Adrenal gland (tissue), 9 donors: ENCODE measurements at regions not wholly inside any gene's neighbourhood (a gene's known extent, or its start where the extent isn't known, plus 50 kb on each side); places are given as distances from the start of the nearest gene placed in this dataset.

Source experiments
- DNase-seq, 7 donors: peaks; one replicate each; pipeline ENCODE4 v3.0.0-alpha.2; 2019 to 2020
- H3K27ac ChIP-seq, 5 donors: fragments of 200-600 bp; sonication (generic) in 4 of 5; 1 replicate in 3 of 5; 2 replicates in 2 of 5; pipeline versions ENCODE4 v1.5.1 to v1.8.0; 2016 to 2020; ENCODE audit warnings: mild to moderate bottlenecking in 1 of 5
- H3K27me3 ChIP-seq: fragments of 200-600 bp; 2 replicates; pipeline ENCODE4 v1.8.0; 2021
- H3K36me3 ChIP-seq, 2 donors: fragments of 200-600 bp; replicated peaks in 1 of 2; 1 replicate in 1 of 2; 2 replicates in 1 of 2; pipeline versions ENCODE4 v1.5.1 to v1.8.0; 2018 to 2022
- H3K4me1 ChIP-seq, 2 donors: fragments of 200-600 bp; replicated peaks in 1 of 2; 1 replicate in 1 of 2; 2 replicates in 1 of 2; pipeline versions ENCODE4 v1.5.1 to v1.8.0; 2018 to 2021
- H3K4me3 ChIP-seq, 4 donors: fragments of 200-600 bp; sonication (generic) in 3 of 4; one replicate each; pipeline ENCODE4 v1.5.1; 2016 to 2018
- H3K9me3 ChIP-seq, 3 donors: fragments of 200-600 bp; sonication (generic) in 1 of 3; replicated peaks in 1 of 3; 1 replicate in 2 of 3; 2 replicates in 1 of 3; pipeline versions ENCODE4 v1.5.1 to v1.8.0; 2016 to 2021
- CTCF ChIP-seq, 6 experiments: fragments of 450-650 bp in 4 of 6; fragments of 200-600 bp in 2 of 6; sonication (generic) in 1 of 6; IDR thresholded peaks; 1 replicate in 5 of 6; 2 replicates in 1 of 6; pipeline versions ENCODE4 v1.5.1 to v1.8.0; 2016 to 2021; ENCODE audit warnings: antibody characterized with exemption in 6 of 6, mild to moderate bottlenecking in 2 of 6, moderate library complexity in 1 of 6
- POLR2A ChIP-seq, 2 donors: fragments of 450-650 bp; IDR thresholded peaks; one replicate each; pipeline ENCODE4 v1.6.1; 2017; ENCODE audit warnings: antibody characterized with exemption in 2 of 2, mild to moderate bottlenecking in 2 of 2, moderate library complexity in 1 of 2
- WGBS, 4 donors: extraction: QIAGEN DNeasy Blood & Tissue Kit in 2 of 4; methylation state at CpG; one replicate each; pipeline versions ENCODE4 v1.1.5 to v1.1.7; 2013 to 2017; 5-methylcytosine and 5-hydroxymethylcytosine counted together
- intact Hi-C, 2 donors: fragments of 100-400 bp; cut with DNase I; formaldehyde crosslinking; loops; one replicate each; pipeline versions ENCODE4 v1.14.1 to v1.15.0; 2022 to 2023
- donor health status: healthy with polysubstance abuse.
- donor health status: Bipolar disorder and iron deficiency.
- donor health status: DM: yes; HTN: yes; CAD: no.
- donor health status: DM: no; HTN: no; CAD: no.
- donor health status: DM: no; HTN: no; CAD: no.

GRCh38 chr14:40232302-40232701 lies 800.1 kb upstream of the FBXO33 start:
- TF ChIP-seq CTCF (IDR thresholded peaks at IDR 0.05) (no peak), POLR2A (IDR thresholded peaks at IDR 0.05) (no peak)
- 60 to 78% (median 68%) methylated on average over 2 of the region's 2 CpGs for WGBS, 4 donors
- Histone ChIP-seq H3K4me1 (no peaks in the 10 kb centered on the region), H3K27ac (no peak overlapping the region), H3K9me3 (no peaks in the 10 kb centered on the region), H3K4me3 (no peak overlapping the region), H3K27me3 (no peaks in the 10 kb centered on the region), H3K36me3 (no peaks in the 10 kb centered on the region)
- no peak for DNase-seq
- intact Hi-C loops, result no loop called here

DNA sequence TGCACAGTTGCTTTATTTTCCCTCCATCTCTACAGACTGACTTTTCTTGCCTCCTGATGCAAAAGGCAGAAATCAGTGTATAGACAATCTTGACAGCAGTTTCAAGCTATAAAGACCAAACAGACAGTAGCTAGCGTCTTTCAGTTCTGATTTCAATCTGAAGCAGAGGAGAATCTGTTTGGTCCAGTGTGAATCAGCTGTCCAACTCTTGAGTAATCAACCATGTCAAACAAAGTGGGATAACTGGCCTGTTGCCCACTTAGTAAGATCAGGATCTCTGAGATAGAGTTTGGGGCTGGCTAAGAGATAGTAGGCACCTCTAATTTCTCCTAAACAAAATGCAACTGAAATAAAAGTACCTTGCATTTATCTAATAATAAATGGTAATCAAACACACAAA lies 797.4 kb upstream of the FBXO33 start:
- no peak overlapping the region for H3K4me3 ChIP-seq
- no peak overlapping the region for H3K27ac ChIP-seq
- intact Hi-C loops, result no loop called here
- 36 to 86% (median 69%) methylated on average over 1 of the region's 1 CpG for WGBS, 4 donors
- H3K9me3 ChIP-seq, result no peaks in the 10 kb centered on the region
- no peaks in the 10 kb centered on the region for H3K4me1 ChIP-seq
- DNase-seq, result no peak
- H3K27me3 ChIP-seq, result no peaks in the 10 kb centered on the region
- TF ChIP-seq CTCF (IDR thresholded peaks at IDR 0.05) (no peak), POLR2A (IDR thresholded peaks at IDR 0.05) (no peak)
- H3K36me3 ChIP-seq, result no peaks in the 10 kb centered on the region

DNA sequence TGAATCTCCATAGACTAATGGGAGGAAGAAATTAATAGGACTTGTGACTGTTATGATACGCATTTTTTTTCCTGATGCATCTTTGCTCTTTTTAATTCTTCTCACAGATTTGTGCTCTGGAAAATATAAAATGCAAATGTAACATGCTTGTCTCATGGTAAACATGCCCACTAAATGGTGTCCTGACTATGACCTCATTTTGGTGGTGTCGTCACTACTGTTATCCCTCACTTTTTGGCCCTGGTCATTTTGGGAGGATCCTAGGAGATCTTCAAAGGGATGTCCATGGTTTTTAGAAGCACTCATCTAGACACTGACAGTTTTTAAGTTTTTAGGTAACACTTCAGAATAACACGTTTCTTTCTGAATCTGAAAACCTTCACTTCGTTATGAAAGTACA lies 790.8 kb upstream of the FBXO33 start:
- no peak overlapping the region for H3K4me3 ChIP-seq
- no peak for DNase-seq
- no peaks in the 10 kb centered on the region for H3K36me3 ChIP-seq
- no peaks in the 10 kb centered on the region for H3K27me3 ChIP-seq
- no peak overlapping the region for H3K27ac ChIP-seq
- H3K4me1 ChIP-seq, result no peaks in the 10 kb centered on the region
- TF ChIP-seq POLR2A (IDR thresholded peaks at IDR 0.05) (no peak), CTCF (IDR thresholded peaks at IDR 0.05) (no peak)
- 84 to 89% (median 84%) methylated on average over 4 of the region's 4 CpGs for WGBS, 4 donors
- H3K9me3 ChIP-seq, result no peaks in the 10 kb centered on the region
- intact Hi-C loops, result no loop called here

- Histone ChIP-seq H3K27ac (no peak overlapping the region), H3K36me3 (no peaks in the 10 kb centered on the region), H3K9me3 (no peaks in the 10 kb centered on the region), H3K4me1 (no peaks in the 10 kb centered on the region), H3K4me3 (no peak overlapping the region), H3K27me3 (no peaks in the 10 kb centered on the region)
- no peak for TF ChIP-seq POLR2A (IDR thresholded peaks at IDR 0.05)
- TF ChIP-seq CTCF (IDR thresholded peaks at IDR 0.05), result no peak
- intact Hi-C loops, result no loop called here
- DNase-seq, result no peak
Observed at GRCh38 chr14:40221428-40221827, 789.2 kb upstream of the FBXO33 start.
